NCI-H774 (cell line): ENCODE measurements at regions not wholly inside any gene's neighbourhood (a gene's known extent, or its start where the extent isn't known, plus 50 kb on each side); places are given as distances from the start of the nearest gene placed in this dataset.

Experiments used
- DNase-seq: peaks from one replicate; lab custom pipeline; 2025; lab: John Stamatoyannopoulos, UW

GRCh38 chr2:241924069-241924908 is 54.8 kb downstream of the RTP5 start:
- DNase-seq, result no peak

- DNase-seq, result no peak
Observed at GRCh38 chr2:241924909-241925250, 55.4 kb downstream of the RTP5 start.

- no peak for DNase-seq
Observed at GRCh38 chr2:241925277-241925676, 55.7 kb downstream of the RTP5 start.

- no peak for DNase-seq
Observed at GRCh38 chr2:241925821-241926441, 56.4 kb downstream of the RTP5 start.

GRCh38 chr2:241926541-241927311 is 57.2 kb downstream of the RTP5 start:
- DNase-seq, result no peak

- DNase-seq, result no peak
Observed at GRCh38 chr2:241929551-241930490, 60.3 kb downstream of the RTP5 start.

- DNase-seq, result no peak
Observed at GRCh38 chr2:241931084-241931975, 61.8 kb downstream of the RTP5 start.

GRCh38 chr2:241931976-241932898 is 62.7 kb downstream of the RTP5 start:
- DNase-seq, result no peak

GRCh38 chr2:241932899-241933178 is 63.3 kb downstream of the RTP5 start:
- no peak for DNase-seq

GRCh38 chr2:241933179-241933911 is 63.8 kb downstream of the RTP5 start:
- DNase-seq, result no peak

- no peak for DNase-seq
Observed at GRCh38 chr2:241935314-241935713, 65.8 kb downstream of the RTP5 start.

GRCh38 chr2:241935774-241936173 is 66.2 kb downstream of the RTP5 start:
- no peak for DNase-seq

- no peak for DNase-seq
Observed at GRCh38 chr2:241936457-241937133, 67.1 kb downstream of the RTP5 start.

GRCh38 chr2:241937297-241937696 is 67.8 kb downstream of the RTP5 start:
- no peak for DNase-seq

- DNase-seq, result no peak
Observed at GRCh38 chr2:241939541-241939940, 70.0 kb downstream of the RTP5 start.

- no peak for DNase-seq
Observed at GRCh38 chr2:241940329-241940728, 70.8 kb downstream of the RTP5 start.

GRCh38 chr2:241941691-241942301 is 72.3 kb downstream of the RTP5 start:
- DNase-seq, result no peak
